Ishikawa (cell line): ENCODE measurements at regions not wholly inside any gene's neighbourhood (a gene's known extent, or its start where the extent isn't known, plus 50 kb on each side); places are given as distances from the start of the nearest gene placed in this dataset.

Experiments
- CEBPB ChIP-seq: IDR thresholded peaks from 2 replicates; pipeline ENCODE4 v1.6.1; 2012
- CREB1 ChIP-seq: IDR thresholded peaks from 2 replicates; pipeline ENCODE4 v1.6.1; 2012; ENCODE audit warnings: low read depth
- EGR1 ChIP-seq: IDR thresholded peaks from 2 replicates; pipeline ENCODE4 v1.6.1; 2012
- EP300 ChIP-seq: IDR thresholded peaks from 2 replicates; pipeline ENCODE4 v1.6.1; 2012; ENCODE audit warnings: borderline replicate concordance
- FOXM1 ChIP-seq: IDR thresholded peaks from 2 replicates; pipeline ENCODE4 v1.6.1; 2012; ENCODE audit warnings: low read depth, borderline replicate concordance
- NFIC ChIP-seq: IDR thresholded peaks from 2 replicates; pipeline ENCODE4 v1.6.1; 2012
- RAD21 ChIP-seq: IDR thresholded peaks from 2 replicates; pipeline ENCODE4 v1.6.1; 2012; ENCODE audit warnings: low read depth
- TAF1 ChIP-seq: IDR thresholded peaks from 2 replicates; pipeline ENCODE4 v1.6.1; 2012; ENCODE audit warnings: low read depth, mild to moderate bottlenecking
- TCF12 ChIP-seq: IDR thresholded peaks from 2 replicates; pipeline ENCODE4 v1.6.1; 2012; ENCODE audit warnings: low read depth
- TEAD4 ChIP-seq: IDR thresholded peaks from 2 replicates; pipeline ENCODE4 v1.6.1; 2012
- USF1 ChIP-seq: IDR thresholded peaks from 2 replicates; pipeline ENCODE4 v1.6.1; 2012
- YY1 ChIP-seq: IDR thresholded peaks from 2 replicates; pipeline ENCODE4 v1.6.1; 2012; ENCODE audit warnings: low read depth
- ZBTB7A ChIP-seq: IDR thresholded peaks from 2 replicates; pipeline ENCODE4 v1.6.1; 2012; ENCODE audit warnings: low read depth
- TF ChIP-seq, protein P1 (sequence below): IDR thresholded peaks from 2 replicates; pipeline ENCODE4 v1.6.1; 2012
- TF ChIP-seq, protein P2 (sequence below): IDR thresholded peaks from 2 replicates; pipeline ENCODE4 v1.6.1; 2012; ENCODE audit warnings: low read depth, mild to moderate bottlenecking

GRCh38 chr15:58324533-58324932 lies 107.3 kb upstream of the LIPC start:
- TF ChIP-seq TCF12 (no peak), EGR1 (no peak), USF1 (no peak), TEAD4 (no peak), ZBTB7A (no peak), YY1 (no peak), CREB1 (no peak)

- TF ChIP-seq TAF1 = no peak
- TF ChIP-seq EGR1 = no peak
- no peak for TF ChIP-seq CREB1
- TF ChIP-seq EP300 = no peak
- TF ChIP-seq FOXM1 = no peak
- TF ChIP-seq, protein P1, sequence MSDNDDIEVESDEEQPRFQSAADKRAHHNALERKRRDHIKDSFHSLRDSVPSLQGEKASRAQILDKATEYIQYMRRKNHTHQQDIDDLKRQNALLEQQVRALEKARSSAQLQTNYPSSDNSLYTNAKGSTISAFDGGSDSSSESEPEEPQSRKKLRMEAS = no peak
These were observed 103.8 kb upstream of the LIPC start for GRCh38 chr15:58327958-58328357.

GRCh38 chr15:58329211-58329610 lies 102.6 kb upstream of the LIPC start:
- no peak for TF ChIP-seq TAF1
- no peak for TF ChIP-seq USF1
- TF ChIP-seq, protein P2, sequence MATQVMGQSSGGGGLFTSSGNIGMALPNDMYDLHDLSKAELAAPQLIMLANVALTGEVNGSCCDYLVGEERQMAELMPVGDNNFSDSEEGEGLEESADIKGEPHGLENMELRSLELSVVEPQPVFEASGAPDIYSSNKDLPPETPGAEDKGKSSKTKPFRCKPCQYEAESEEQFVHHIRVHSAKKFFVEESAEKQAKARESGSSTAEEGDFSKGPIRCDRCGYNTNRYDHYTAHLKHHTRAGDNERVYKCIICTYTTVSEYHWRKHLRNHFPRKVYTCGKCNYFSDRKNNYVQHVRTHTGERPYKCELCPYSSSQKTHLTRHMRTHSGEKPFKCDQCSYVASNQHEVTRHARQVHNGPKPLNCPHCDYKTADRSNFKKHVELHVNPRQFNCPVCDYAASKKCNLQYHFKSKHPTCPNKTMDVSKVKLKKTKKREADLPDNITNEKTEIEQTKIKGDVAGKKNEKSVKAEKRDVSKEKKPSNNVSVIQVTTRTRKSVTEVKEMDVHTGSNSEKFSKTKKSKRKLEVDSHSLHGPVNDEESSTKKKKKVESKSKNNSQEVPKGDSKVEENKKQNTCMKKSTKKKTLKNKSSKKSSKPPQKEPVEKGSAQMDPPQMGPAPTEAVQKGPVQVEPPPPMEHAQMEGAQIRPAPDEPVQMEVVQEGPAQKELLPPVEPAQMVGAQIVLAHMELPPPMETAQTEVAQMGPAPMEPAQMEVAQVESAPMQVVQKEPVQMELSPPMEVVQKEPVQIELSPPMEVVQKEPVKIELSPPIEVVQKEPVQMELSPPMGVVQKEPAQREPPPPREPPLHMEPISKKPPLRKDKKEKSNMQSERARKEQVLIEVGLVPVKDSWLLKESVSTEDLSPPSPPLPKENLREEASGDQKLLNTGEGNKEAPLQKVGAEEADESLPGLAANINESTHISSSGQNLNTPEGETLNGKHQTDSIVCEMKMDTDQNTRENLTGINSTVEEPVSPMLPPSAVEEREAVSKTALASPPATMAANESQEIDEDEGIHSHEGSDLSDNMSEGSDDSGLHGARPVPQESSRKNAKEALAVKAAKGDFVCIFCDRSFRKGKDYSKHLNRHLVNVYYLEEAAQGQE = no peak
- TF ChIP-seq CEBPB = no peak
- TF ChIP-seq TEAD4 = no peak
- TF ChIP-seq EGR1 = no peak
- no peak for TF ChIP-seq CREB1
- no peak for TF ChIP-seq YY1
- no peak for TF ChIP-seq RAD21
- TF ChIP-seq TCF12 = no peak
- TF ChIP-seq, protein P1 = no peak
- TF ChIP-seq NFIC = no peak
- TF ChIP-seq ZBTB7A = no peak
- no peak for TF ChIP-seq EP300
- TF ChIP-seq FOXM1 = no peak

GRCh38 chr15:58329781-58330671 lies 101.8 kb upstream of the LIPC start:
- TF ChIP-seq, protein P2 = no peak
- TF ChIP-seq YY1 (no peak), NFIC (peak; percentile 64), EP300 (peak; percentile 65), TCF12 (peak; percentile 78), TAF1 (no peak), USF1 (no peak), CREB1 (no peak), CEBPB (no peak), ZBTB7A (no peak), EGR1 (no peak), TEAD4 (peak; percentile 50; the same call in 1 of the 2 replicates), RAD21 (no peak), FOXM1 (no peak; the same call in 1 of the 2 replicates)
- TF ChIP-seq, protein P1 = no peak

DNA sequence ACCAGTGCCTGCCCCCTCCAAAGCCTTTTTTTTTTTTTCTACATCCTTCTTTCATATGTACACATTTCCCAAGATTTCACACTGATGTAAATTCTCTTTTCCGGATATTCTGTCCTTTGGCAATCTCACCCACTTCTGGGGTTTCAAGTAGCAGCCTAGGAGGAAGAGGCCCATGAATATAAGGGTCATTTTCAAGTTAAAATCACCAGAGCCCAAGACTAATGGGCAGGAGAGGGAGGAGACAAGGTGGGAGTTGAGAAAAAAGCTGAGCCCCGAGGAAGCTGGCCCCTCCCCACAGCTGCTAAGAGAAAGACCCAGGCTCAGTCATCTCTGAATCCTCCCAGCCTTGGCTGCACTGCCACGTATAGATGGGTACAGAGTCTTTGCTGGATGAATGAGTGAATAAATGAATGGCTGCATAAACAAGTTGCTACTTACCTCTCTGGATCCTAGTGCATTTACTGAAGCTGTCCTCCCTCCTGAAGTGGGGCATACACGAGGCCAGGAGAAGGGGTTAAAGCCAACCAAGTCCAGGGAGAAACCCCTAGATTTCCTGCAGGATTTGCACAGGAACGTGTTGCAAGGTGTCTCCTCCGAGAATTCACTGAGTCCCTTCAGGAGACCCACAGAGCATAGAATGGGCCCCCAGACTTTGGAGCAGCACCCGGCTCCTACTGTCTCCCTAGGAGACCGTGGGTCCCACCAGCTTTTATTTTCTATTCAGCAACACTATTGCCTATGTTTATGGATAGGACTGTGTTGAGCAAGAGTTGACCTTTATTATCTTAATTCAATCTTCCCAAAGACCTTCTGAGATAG lies 100.8 kb upstream of the LIPC start:
- no peak for TF ChIP-seq TAF1
- TF ChIP-seq EGR1 = no peak
- TF ChIP-seq, protein P2 = no peak
- TF ChIP-seq CEBPB = no peak
- no peak for TF ChIP-seq YY1
- no peak for TF ChIP-seq NFIC
- TF ChIP-seq, protein P1 = no peak
- TF ChIP-seq FOXM1 = no peak
- no peak for TF ChIP-seq RAD21
- TF ChIP-seq TEAD4 = no peak
- no peak for TF ChIP-seq EP300
